HG02759 (cell line): ENCODE measurements at regions not wholly inside any gene's neighbourhood (a gene's known extent, or its start where the extent isn't known, plus 50 kb on each side); places are given as distances from the start of the nearest gene placed in this dataset.
"Not testable (repeated sequence)": the region's sequence is repeated elsewhere in the genome, so short reads cannot be mapped to it uniquely, and the experiment has no call there.

ENCODE experiments used
- ATAC-seq: cut with Tn5 transposase; IDR thresholded peaks from one replicate; pipeline ENCODE4 v1.9.1; 2021; ENCODE audit warnings: mild to moderate bottlenecking, moderate library complexity; ENCODE audit not compliant: unreplicated experiment

GRCh38 chr4:67412153-67412712, 133.1 kb downstream of the CENPC start:
- ATAC-seq, result not testable (repeated sequence)

- no peak for ATAC-seq
These were observed 142.0 kb downstream of the CENPC start for GRCh38 chr4:67403342-67403741.

DNA sequence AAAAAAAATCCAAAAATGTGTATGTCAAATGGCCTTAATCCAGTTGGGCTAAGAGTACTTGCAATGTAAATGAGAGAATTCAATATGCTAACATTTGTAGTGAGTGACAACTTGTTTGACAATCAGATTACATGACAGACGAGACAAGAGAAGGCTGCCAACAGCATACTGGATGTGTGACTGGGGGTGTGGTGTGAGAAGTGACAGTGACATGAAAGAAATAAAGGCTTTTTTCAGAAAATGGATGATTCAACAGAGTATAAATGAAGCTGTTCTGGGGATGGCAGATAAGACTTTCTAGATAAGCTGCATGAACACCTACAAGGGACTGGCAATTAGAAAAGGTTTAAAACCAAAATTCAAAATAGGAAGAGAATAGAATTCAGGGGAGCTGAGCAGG, 143.4 kb downstream of the CENPC start:
- no peak for ATAC-seq

DNA sequence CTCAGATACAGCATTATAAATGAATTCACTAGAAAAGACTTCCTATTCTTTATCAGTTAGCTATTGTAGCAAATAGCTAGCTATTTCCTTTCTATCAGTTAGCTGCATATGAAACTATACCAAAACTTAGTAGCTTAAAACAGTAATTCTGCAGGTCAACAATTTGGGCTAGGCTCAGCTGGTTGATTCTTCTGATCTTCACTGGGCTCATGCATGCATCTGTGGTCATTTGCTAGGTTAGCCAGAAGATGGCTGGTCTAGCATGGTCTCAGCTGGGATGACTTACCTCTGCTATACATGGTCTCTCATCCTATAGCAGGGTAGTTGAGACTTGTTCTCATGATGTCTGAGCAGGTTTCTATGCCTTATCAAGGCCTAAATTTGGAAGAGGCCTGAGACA, 147.4 kb downstream of the CENPC start:
- ATAC-seq, result no peak

DNA sequence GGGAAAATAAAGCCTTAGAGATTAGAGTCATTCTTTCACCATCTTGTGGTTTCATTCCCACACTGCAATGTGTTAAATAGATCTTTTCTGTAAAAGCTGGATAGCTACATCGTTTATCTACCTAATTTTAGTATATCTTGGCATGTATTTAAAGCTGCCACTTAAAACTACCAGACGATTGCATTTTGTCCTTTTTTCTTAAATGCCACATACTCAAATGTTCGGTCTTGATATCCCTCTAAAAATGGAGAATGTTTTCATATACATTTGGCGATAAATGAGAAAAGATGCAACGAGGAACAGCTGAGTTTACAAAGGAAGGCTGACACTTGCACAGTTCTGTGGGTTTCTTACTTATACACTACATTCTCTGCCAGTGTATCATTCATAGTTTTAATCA, 148.3 kb downstream of the CENPC start:
- ATAC-seq, result no peak

DNA sequence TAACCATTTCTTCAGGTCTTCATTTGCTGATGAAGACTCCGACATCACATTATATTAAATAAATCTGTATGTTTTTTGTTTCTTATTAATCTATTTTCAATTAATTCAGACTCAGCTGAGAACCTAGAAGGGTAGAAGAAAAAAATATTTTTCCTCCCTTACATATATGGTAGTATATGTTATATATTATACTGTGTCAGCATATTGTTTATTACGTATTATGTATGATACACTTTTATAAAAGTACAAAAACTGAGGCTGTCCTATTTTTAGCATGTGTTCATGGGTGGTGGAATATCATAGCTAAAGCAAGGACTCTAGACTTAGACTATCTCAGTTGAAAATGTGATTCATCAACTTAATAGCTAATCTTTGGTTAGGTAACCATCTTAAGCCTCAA, 149.3 kb downstream of the CENPC start:
- ATAC-seq, result no peak

DNA sequence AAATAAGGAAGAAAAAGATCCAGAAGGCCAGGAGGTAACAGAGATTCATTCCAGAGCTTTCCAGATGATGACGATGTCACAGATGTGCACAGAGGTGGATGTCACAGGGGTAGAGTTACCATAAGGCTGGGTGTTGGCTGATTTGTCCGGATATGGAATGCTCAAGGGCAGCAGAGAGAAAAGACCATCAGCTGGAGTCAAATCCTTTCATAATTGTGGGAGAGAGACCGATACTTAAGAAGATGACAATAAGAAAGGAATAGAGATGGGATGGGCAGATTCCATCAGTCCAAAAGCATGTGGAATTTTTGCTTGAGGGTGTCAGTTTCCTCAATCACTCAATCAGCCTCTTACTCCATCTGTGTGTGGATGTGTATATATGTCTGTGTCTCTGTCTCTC, 150.4 kb downstream of the CENPC start:
- ATAC-seq, result no peak

DNA sequence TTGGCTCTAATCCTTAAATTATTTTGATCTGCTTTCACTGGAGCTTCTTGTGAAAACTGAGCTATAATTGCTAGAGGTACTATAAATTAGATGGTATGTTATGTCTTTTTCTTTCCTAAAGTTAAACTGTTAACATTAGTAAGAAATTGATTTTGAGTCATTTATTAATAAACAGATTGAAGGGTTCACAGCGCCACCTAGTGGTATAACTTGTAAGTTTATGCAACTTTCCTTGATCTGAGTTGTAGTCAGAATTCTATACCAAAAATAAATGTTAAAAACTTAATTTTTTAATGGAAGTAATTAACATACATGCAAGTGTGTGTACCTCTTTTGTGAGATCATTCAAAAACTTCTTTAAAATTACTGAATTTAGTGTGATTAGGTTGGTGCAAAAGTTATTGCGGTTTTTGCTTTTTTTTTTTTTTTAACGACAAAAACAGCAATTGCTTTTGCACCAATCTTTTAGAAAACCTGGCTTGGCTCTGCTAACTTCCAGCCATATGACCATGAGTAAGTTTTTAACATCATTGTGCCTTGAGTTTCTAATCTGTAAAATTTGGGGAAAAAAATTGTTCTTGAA, 151.5 kb downstream of the CENPC start:
- ATAC-seq, result no peak

DNA sequence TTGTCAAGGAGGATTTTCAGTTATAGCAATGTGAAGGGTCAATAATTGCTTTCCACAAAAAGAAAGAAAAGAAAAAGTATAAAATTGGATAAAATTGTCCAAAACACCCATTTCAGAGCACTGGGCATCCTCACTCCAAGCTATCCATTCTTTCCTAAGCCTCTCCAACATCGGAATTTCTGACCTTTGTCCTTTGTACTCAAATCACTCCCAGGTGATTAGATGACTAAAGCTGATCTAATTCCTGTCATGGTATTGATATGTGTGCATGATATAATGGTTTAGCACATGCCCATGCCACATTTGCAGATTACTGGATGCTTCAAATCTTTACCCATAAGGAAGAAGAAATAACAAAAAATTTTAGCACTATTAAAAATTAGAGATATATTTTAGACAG, 152.3 kb downstream of the CENPC start:
- no peak for ATAC-seq

GRCh38 chr4:67381406-67381804, 163.9 kb downstream of the CENPC start:
- not testable (repeated sequence) for ATAC-seq

DNA sequence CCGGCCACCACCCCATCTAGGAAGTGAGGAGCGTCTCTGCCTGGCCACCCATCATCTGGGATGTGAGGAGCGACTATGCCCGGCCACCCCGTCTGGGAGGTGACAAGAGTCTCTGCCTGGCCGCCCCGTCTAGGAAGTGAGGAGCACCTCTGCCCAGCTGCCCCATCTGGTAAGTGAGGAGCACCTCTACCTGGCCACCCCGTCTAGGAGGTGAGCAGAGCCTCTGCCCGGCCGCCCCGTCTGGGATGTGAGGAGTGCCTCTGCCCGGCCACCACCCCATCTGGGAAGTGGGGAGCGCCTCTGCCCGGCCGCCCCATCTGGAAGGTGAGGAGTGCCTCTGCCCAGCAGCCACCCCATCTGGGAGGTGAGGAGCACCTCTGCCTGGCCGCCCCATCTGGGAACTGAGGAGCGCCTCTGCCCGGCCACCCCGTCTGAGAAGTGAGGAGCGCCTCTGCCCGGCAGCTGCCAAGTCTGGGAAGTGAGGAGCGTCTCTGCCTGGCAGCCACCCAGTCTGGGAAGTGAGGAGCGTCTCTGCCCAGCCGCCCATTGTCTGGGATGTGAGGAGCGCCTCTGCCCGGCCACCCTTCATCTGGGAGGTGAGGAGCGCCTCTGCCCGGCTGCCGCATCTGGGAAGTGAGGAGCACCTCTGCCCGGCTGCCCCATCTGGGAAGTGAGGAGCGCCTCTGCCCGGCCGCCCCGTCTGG, 164.4 kb downstream of the CENPC start:
- ATAC-seq, result not testable (repeated sequence)

GRCh38 chr4:67380154-67380553, 165.1 kb downstream of the CENPC start:
- no peak for ATAC-seq

GRCh38 chr4:67375291-67375690, 170.0 kb downstream of the CENPC start:
- ATAC-seq, result no peak

DNA sequence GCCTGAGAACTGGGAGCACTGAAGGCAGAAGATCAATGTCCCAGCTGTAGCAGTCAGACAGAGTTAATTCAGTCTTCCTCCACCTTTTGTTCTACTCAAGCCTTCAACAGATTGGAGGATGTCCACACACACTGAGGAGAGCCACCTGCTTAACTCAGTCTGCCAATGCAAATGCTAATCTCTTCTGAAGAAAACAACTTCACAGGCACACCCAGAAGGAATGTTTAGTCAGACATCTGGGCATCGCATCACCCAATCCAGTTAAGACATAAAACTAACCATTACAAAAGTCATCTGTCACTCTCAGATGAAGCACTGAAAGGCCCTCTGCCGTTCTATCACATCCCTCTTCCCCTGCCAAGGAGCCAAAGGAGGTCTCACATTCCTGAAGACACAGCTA, 173.7 kb downstream of the CENPC start:
- ATAC-seq, result no peak

GRCh38 chr4:67366311-67366861, 178.9 kb downstream of the CENPC start:
- no peak for ATAC-seq

DNA sequence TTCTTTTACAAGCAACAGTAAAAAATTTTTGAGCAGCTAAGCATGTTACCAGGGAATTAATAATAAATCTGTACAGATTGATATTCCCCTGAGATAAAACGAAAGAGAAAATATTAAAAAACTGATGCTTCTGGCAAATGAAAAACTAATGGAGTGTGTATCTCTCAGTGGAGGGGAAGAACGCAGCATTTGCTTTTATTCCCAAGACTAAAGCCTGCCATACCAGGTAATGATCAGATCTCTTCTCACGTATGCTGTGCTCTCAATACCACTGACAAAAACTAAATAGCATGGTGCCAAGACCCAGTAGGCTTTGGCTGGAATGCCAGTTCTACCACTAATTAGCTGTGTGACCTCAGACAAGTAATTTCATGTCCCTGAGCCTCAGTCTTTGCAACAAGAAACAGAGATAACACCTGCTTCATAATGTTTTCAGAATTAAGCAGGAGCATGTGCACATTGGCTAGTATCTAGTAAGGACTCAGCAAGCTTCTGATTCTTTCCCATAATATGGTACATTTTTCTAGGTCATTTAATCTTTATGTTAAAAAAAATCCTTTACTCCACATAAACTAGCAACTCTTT, 179.6 kb downstream of the CENPC start:
- no peak for ATAC-seq

DNA sequence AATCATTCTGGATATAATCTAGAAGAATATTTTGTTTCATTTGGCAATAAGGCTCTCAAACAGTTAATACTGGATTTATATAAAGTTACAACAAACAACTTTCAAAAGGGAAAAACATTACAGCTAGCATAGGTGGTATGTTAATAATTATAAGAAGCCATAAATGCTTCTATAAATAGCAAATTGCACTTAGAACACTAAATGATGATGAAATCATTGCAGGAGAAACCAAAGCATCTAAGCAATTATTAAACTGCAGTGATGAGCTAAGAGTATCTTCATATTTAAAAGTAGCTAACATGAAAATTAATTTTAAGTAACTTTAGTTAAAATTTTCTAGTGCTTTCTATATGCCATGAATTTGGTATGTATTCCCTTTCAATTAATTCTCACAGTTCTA, 189.5 kb downstream of the CENPC start:
- ATAC-seq, result no peak

DNA sequence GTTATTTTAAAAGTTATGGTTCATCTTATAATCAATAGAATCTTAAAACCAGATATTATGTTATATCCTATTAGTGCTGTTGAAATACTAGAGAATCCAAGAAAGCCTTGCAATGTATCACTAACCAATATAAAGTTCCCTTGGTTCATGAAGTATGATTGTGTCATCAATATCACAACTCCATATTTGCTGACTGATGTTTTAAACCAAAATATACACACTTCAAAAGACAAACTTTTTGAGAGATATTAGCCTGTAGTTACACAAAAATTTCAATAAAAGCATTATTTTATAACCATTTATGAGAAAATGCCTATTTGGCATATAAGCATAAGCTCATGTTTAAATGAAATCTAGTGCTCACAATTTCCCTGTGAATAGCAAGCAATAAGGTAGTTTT, 198.6 kb downstream of the CENPC start:
- ATAC-seq, result no peak

- ATAC-seq, result no peak
These were observed 200.5 kb downstream of the CENPC start for GRCh38 chr4:67344594-67345380.

DNA sequence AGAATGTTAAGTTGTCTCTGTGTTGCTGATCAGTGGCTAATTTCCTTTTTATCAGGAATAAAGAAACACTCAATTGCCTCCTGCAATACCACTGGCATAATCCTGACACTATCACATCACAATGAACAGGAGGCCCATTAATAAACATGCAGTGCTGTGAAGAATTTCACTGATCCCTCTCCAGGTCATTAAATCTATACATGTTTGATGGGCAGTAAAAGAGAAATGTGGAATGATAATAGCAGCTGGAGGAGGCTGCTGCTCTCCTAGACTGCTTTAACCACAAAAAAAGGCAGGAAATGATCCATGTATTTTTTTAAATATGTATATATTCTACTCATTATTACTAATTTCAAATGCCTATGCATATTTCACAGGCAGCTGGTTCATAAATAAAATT, 202.1 kb downstream of the CENPC start:
- ATAC-seq, result no peak

DNA sequence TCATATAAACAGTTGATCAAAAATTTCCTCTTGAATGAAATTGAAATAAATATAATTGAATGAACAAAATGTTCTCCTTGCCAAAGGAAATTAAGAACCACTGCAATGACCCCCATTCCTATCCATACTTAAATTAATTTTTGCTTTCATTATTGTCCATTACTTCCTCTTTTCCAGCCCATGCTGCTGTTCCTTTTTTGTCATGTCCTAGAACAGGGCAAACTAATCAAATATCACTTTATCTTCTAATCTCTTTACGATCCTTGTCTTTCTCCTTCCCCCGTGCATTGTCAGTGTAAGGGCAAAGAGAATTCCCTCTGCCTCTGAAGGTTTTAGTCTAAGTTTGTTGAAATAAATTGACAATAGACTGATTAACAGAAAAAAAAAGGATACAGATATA, 203.0 kb downstream of the CENPC start:
- ATAC-seq, result no peak
